Effector CD8-positive, alpha-beta T cell (primary cell): ENCODE measurements at regions not wholly inside any gene's neighbourhood (a gene's known extent, or its start where the extent isn't known, plus 50 kb on each side); places are given as distances from the start of the nearest gene placed in this dataset.
"Not testable (repeated sequence)": the region's sequence is repeated elsewhere in the genome, so short reads cannot be mapped to it uniquely, and the experiment has no call there.

ENCODE experiments used
- DNase-seq: peaks from one replicate; lab custom pipeline; 2025; lab: John Stamatoyannopoulos, UW

DNA sequence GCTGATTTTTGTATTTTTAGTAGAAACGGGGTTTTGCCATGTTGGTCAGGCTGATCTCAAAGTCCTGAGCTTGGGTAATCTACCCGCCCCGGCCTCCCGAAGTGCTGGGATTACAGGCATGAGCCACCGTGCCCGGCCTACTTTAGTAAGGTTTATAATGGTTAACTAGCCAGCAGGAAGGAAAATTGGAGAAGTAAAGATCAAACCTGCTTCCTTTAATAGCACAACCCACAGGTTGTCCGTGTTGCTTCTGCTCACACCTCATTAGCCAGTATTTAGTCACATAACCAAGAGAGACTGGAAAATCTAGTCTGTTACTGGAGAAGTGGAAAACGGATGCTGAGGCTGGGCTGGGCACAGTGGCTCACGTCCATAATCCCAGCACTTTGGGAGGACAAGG lies 51.9 kb upstream of the TBL1XR1 start:
- no peak for DNase-seq

DNA sequence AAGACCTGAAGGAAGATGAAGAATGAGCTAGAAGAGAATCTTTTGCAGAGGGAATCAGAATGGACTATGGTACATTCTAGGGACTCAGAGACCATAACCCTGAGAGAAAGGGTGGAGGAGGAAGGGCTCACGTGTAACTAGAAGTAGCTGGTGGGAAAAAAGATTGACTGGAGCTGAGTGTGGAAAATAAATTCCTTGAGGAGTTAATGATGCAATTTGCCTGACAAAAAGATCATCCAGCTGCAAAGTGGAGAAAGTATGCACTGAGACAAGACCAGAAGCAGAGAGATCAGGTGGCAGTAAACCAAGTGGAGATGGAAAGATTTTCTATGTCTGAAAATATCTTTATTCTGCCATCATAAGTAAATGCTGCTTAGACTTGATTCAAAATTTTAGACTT lies 52.9 kb upstream of the TBL1XR1 start:
- no peak for DNase-seq

DNA sequence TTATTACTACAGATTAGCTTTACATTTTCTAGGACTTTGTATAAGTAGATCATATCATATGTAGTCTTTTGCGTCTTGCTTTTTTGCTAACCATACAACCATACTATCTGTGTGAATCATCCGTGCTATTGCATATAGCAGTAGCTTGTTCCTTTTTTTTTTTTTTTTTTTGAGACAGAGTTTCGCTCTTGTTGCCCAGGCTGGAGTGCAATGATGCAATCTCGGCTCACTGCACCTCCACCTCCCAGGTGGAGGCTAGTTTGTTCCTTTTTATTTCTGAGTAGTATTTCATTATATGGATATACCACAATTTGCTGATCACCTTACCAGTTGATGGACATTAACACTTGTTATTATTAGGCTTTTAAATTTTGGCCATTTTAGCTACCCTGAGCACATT lies 54.5 kb upstream of the TBL1XR1 start:
- DNase-seq = no peak

DNA sequence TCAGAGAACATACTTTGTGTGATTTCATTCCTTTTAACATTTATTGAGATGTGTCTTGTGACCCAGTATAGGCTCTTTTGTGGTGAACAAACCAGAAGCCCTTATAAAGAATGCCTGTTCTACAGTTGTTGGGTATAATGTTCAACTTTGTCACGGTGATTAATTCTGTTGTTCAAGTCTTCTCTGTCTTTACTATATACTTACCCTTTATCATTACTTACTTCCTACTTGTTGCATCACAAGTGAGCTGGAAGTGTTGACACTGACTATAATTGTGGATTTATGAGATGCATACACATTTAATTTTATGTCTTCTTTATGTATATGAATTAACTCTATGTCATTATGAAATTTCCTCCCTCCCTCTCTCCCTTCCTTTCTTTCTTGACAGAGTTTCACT lies 59.7 kb upstream of the TBL1XR1 start:
- no peak for DNase-seq

DNA sequence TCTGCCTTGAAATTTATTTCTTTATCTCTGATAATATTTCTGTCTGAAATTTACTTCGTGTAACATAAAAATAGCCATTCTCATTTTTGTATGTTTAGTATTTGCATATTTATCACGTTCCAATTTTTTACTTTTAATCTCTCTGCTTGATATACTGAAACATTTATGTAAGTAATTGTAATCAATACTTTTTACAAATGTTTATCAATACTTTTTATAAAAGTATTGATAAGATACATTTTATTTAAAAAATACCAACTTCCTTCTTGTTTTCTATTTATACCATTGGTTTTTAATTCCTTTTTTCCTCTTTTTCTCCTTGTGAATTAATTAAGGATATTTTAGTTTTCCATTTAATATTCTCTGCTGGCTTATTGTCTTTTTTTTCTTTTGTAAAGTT lies 60.3 kb upstream of the TBL1XR1 start:
- DNase-seq = no peak

DNA sequence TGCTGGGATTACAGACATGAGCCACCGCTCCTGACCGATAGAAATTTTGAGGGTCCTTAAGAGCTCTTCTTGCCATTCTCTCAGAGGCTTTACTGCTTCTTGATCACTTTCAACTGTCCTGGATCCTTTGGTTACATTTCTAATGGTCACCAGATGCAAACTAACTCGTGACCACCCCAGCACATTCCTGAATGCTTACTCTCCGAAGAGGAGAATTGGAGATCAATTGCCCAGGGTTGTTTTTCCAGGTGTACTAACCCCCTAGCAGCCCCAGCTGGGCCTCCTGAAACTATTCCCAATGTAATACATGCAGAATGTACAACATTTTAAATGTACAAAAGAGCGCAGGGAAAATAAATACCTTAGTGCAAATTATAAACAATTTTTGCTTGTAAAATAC lies 65.1 kb upstream of the TBL1XR1 start:
- no peak for DNase-seq

DNA sequence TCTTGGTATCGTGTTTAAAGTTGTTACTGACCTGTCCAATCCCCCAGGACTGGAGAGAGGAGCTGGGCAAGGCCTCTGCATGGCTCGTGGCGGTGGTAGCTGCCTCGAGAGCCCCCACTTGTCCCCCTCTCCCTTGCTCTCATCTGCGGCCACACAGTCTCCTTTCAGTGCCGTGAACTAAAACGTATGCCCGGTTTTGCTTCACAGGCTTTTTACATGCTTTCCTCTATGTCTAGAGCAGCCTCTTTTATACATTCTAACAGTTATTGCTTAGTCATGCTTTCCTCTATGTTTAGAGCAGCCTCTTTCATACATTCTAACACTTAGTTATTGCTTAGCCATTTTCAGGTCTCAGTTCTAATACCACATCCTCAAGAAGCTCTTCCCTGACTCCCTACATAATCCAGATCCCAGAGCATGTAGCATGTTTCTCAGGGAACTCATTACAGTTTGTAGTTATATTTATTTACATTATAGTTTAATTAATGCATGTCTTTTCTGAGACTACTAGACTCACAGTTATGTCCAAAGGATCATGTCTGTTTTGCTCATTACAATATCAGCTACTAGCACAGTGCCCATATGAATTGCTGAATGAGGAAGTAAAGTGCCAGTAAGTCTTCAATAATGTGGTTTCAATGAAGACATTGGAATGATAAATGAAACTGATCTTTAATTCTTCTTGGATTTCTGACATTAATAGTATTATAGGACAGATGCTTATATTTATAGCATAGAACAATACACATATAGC lies 66.5 kb upstream of the TBL1XR1 start:
- DNase-seq = no peak

DNA sequence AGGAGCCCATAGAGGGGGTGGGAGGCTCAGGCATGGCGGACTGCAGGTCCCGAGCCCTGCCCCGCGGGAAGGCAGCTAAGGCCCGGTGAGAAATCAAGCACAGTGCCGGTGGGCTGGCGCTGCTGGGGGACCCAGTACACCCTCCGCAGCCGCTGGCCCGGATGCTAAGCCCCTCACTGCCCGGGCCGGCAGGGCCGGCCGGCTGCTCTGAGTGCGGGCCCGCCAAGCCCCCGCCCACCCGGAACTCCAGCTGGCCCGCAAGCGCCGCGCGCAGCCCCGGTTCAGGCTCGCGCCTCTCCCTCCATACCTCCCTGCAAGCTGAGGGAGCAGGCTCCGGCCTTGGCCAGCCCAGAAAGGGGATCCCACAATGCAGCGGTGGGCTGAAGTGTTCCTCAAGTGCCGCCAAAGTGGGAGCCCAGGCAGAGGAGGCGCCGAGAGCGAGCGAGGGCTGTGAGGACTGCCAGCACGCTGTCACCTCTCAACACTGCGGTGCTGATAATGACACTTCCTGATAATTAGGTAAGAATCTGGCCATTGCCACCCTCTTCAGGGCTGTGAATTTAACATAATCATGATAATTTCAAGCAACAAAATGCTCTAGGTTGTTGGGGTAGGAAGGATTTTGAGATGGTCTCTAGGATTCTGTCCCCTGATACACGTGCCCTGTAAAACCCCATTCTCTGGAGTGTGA lies 74.7 kb upstream of the TBL1XR1 start:
- not testable (repeated sequence) for DNase-seq

DNA sequence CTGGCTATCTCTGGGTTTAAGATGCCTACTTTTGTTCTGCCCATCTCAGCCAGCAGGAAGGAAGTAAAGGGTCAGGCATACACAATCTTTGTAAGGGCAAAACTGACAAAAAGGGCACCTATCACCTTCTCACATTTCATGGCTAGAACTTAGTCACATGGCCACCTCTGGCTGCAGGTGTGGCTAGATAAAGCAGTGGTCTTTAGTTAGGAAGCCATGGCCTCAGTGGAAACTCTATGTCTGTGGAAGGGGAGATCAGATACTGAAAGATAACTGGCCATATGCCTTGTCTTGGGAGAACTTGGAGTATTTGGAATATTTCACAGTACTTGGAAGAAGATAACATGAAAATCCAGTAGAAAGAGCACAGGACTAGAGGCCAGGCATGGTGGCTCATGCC lies 80.7 kb upstream of the TBL1XR1 start:
- DNase-seq = no peak

DNA sequence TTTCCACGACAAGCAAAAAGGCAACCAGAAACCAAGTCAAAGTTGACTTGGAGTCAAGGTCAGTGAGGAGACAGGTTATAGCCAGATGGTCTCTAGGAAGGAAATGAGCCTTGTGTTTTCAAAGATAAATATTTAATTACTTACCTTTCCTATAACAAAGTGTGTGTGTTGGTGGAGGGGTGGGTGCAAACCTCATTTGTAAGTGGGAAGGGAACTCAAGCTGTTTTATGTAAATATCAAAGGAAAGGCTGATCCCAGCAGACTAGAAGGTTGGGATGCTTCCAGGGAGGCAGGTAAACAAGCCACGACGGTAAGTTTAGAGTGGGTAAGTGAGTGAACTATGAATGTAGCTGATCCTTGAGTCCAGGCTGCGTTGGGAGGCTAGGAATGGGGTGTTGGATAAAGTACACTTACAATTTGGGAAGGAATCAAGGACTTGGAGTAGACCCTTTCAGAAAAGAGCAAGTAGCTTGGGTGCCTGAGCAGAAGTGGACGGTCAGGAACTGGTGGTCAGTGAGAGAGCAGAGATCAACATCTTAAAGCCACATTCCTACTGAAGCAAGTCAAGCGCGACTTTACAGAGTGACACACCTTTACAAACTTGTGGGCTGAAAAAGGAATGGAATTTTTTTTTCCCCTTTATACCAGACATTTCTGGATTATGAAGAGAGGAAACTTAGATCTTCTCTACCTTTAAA lies 82.0 kb upstream of the TBL1XR1 start:
- no peak for DNase-seq

DNA sequence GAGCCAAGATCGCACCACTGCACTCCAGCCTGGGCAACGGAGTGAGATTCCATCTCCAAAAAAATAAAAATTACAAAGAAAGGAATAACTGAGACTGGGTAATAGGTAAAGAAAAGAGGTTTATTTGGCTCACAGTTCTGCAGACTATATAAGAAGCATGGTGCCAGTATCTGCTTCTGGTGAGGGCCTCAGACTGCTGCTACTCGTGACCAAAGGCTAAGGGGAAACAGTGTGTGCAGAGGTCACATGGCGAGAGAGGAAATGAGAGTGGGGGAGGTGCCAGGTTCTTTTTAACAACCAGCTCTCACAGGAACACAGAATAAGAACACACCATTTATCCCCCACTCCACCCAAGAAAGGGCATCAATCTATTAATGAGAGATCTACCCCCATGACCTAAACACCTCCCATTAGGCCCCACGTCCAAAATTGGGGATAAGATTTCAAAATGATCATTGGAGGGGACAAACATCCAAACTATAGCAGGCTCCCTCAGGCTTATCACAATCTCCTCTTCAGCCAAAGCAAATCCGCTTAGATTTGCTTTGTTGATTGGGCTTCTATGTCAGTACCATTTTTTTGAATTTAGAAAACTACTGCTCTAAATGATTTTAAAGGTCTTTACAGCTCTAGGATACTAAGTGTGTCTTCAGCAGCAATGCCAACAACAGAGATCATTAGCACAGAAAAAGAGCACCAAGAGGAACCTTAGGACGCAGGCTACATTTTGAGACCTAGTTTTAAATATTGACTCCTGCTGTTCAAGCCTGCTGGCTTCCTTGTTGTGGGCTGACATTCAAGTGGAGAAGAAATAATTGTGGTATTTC lies 84.2 kb upstream of the TBL1XR1 start:
- no peak for DNase-seq

DNA sequence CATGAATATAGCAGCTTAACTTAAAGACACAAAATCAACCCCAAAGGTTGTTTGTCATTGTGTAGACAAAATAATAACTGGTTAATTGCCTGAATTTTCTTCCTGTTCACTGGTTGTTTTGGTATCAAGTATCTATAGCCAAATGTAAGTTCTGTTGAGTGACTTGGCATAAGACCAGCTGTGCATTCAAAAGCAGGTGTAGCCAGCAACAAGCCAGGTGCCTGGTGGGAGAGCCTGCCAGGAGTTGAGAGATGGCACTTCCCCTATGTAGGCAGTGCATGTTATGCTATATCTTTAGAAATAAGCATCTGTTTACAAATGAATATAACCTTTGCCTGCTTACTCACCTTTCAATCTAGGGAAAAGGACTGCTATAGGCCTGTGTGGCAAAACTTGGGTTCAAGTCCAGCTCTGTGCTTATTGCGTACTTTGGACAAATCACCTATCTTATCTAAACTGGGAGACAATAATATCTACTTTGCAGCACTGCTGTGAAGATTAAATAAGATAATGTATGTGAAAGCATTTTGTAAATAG lies 84.9 kb upstream of the TBL1XR1 start:
- no peak for DNase-seq

DNA sequence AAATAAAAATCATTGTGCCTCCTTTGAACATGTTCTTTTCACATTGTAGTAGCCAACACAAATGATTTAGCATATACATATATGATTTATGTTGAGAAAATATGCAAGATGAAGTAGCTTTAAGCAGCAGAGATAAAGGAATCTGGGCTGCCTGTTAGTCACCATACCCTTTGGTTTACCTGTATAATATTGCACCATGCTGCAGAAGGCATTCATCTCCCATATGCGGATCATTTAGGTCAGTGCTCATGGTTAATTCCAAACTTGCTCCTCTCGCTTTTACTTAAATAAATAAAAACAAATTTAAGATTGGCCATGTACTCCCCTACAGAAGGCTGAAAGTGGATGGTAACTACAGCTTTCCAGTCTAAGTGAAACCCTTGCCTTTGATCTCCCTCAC lies 86.7 kb upstream of the TBL1XR1 start:
- no peak for DNase-seq

DNA sequence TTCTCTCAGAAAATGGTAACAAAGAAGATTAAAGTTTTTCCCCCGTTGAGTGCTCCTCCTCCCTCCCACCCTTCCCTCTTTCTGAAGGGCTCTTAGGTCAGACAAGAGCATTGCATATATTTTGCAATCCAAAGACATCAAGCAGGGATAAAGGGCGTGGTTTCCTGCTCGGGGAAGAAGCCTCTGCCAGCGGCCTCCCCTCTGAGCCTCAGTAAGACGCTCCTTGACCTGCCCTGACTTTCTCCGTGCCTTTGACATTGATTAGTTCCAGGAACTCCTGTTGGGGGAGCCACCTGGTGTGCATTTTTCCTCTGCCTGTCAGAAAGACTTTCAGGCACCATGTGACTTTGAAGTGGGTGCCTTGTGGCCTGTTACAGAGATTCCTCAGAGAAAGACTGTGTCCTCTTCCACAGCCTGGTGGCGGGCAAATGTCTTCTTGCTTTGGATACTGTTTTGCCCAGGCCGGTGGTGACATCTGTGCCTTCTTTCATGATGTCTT lies 87.2 kb upstream of the TBL1XR1 start:
- DNase-seq = no peak

DNA sequence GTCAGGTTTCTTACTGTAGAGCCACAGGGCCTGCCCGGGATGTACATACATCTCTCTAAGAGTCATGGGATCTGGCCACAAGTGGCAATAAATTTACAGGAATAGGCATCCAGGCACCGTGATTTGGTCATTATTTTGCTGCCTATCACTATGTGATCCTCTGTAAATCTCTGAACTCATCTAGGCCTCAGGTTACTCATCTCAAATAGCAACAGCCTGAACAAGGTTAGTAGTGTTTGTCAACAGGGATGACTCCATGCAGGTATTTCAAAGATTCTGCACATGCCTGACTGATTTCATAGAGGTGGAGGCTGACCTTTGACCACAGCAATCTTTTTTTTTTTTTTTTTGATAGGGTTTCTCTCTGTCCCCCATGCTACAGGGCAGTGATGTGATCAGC lies 88.8 kb upstream of the TBL1XR1 start:
- no peak for DNase-seq

DNA sequence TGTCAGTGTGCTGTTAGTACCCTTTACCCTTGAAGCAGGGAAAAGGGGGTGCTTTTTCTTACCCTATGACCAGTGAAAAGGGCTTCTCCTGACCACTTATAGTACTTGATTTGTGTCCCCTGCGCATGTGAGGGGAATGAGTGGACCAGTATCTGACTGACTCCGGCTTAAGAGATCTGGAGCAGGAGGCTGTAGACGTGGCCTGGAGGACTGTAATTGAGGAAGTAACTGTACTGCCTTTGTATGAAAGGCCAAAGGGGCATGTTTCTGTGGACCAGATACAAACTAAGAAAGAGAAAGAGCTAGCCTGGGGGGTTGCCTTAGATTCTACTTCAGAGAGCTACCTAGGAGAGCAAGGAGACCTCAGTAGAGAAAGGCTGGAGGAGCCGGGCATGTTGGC lies 89.9 kb upstream of the TBL1XR1 start:
- DNase-seq = no peak

DNA sequence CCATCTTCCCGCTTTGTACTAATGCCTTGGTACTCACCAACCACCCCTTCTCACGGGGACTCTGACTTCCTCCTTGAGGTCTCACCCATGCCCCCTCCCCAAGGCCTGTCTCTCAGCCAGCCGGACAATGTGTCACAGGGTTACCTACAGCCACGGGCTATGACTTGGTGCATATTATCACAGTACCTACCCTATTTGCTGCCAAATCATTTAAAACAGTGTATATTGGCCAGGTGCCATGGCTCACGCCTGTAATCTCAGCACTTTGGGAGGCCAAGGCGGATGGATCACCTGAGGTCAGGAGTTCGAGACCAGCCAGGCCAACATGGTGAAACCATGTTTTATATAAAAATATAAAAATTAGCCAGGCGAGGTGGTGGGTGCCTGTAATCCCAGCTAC lies 93.4 kb upstream of the TBL1XR1 start:
- no peak for DNase-seq

DNA sequence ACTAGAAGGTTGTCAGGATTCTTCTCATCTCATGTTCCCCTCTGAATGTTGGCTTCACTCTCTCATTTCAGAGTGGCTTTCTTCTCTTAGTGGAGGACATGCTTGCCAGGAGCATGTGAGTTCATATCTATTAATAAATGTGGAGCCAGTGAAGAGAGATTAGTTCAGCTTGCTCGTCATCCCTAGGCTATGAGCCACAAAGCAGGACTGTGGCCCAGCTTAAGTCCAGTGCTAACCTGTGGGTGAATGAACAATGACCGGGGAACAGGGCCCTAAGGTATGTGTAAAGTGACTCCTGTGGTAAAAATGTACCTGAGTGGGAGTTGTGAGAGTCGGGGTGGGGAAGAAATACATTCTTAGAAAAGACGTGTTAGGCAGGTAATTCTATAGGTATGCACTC lies 96.9 kb upstream of the TBL1XR1 start:
- no peak for DNase-seq

DNA sequence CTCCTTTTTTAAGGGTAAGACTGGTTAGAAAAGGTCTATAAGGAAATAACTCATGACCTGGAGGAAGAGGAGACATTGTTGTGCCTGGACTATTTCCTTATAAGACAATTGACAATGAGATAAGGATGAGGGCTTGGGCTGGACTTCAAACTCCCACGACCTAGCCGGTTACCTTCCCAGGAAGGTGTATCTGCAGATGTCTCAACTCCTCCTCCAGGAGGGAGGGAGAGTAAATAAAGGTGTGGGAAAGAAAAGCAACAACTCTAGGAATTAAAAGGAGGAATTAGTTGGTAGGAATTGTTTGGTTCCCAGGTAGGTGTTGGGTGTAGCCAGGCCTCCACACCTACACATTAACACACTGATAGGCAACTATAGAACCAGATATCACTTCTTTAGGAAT lies 97.8 kb upstream of the TBL1XR1 start:
- DNase-seq = no peak

DNA sequence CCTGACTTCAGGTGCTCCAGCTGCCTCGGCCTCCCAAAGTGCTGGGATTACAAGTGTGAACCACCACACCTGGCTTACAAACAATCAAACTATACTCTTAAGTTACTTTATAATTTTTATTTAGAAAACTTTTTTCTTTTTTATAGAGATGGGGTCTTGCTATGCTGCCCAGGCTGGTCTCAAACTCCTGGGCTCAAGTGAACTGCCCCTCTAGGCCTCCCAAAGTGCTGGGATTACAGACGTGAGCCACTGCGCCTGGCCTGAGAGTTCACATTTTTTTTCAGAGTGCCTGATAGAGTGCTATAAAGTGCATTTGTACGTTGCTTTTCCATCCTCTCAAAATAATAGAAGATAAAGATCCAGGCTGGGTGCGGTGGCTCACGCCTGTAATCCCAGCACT lies 102.0 kb upstream of the TBL1XR1 start:
- no peak for DNase-seq

DNA sequence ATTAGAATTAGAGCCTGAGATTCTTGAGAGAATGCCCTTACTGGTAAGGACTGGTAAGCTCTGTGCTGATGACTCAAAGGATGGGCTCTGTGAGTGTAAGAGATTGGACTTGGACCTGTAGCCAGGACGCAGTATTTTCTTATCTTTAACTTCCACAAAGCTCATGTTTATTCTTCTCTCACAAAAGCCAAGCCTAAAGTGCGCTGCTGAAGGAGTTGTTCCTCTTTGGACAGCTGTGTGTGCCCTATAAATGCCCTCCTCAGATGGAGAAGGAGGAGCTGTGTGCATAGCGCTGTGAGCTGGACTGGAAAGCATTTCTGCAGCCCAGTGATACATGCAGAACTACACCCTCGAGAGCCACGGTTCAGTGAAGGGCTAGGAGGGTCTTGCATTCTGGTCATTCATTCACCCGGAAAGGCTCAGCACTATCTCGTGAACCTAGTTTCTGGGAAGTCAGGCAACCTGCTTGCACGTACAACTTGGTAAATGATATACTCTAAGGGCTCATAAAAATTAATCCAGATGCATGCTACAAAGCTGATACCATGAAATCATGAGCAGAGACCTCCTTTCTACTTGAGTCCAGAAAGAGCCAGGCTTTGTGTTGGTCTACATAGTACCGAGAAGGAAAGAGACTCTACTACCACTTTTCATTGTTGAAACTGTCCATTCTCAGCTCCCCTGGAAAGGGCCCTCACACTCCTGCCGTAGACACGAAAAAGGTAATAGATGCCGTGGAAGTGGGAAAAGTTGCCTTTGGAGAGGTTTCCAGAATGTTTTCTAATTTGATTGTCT lies 103.0 kb upstream of the TBL1XR1 start:
- no peak for DNase-seq
